SK-N-SH (cell line): ENCODE measurements at regions not wholly inside any gene's neighbourhood (a gene's known extent, or its start where the extent isn't known, plus 50 kb on each side); places are given as distances from the start of the nearest gene placed in this dataset.

Experiments used
- RFX5 ChIP-seq: IDR thresholded peaks from 2 replicates; pipeline ENCODE4 v1.6.1; 2012; ENCODE audit warnings: mild to moderate bottlenecking, improper control_type of control experiment, low read length
- TF ChIP-seq, protein P1 (sequence below): fragments of 200-600 bp; sonication (generic); IDR thresholded peaks from 2 replicates; pipeline ENCODE4 v1.6.1; 2017; ENCODE audit warnings: antibody characterized with exemption, mild to moderate bottlenecking, moderate library complexity
- TF ChIP-seq, protein P2 (sequence below): IDR thresholded peaks from 2 replicates; pipeline ENCODE4 v1.6.1; 2012; ENCODE audit warnings: mild to moderate bottlenecking, low read depth, low read length, moderate library complexity
- TF ChIP-seq, protein P3 (sequence below): IDR thresholded peaks from 2 replicates; pipeline ENCODE4; 2012

DNA sequence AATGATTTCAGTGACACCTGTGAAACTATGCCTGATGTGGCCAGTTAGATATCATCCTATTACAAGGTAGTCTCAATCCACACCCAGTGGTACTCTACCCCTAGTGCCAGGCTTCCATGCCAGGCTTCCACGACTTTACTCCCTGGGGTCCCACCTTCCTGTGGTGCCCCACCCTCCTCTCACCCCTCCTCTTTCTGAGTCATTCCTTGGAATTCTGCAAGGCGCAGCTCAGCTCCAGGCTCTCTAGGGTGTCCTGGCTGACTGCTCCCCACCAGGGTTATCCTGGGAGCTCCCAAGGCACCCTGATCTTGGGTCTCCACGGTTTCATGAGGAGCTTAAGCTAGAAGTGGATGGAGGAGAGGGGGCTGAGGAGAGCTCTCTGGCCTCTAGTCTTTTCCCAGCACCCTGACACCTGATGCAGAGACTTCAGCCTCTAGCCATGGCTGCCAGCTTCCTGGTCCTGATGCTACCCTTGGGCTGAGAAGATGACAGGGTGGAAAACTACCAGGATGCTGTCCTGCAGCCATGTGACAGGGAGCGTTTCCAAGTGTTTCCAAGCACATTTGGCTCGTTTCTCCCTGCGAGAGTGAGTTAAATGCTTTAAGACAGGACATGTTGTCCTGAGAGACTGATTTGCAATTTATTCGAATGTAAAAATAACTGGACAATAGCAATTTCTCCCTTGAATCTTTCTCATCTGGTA is 1461.2 kb downstream of the TBC1D22A start:
- TF ChIP-seq, protein P1, sequence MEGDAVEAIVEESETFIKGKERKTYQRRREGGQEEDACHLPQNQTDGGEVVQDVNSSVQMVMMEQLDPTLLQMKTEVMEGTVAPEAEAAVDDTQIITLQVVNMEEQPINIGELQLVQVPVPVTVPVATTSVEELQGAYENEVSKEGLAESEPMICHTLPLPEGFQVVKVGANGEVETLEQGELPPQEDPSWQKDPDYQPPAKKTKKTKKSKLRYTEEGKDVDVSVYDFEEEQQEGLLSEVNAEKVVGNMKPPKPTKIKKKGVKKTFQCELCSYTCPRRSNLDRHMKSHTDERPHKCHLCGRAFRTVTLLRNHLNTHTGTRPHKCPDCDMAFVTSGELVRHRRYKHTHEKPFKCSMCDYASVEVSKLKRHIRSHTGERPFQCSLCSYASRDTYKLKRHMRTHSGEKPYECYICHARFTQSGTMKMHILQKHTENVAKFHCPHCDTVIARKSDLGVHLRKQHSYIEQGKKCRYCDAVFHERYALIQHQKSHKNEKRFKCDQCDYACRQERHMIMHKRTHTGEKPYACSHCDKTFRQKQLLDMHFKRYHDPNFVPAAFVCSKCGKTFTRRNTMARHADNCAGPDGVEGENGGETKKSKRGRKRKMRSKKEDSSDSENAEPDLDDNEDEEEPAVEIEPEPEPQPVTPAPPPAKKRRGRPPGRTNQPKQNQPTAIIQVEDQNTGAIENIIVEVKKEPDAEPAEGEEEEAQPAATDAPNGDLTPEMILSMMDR: no peak
- TF ChIP-seq, protein P2, sequence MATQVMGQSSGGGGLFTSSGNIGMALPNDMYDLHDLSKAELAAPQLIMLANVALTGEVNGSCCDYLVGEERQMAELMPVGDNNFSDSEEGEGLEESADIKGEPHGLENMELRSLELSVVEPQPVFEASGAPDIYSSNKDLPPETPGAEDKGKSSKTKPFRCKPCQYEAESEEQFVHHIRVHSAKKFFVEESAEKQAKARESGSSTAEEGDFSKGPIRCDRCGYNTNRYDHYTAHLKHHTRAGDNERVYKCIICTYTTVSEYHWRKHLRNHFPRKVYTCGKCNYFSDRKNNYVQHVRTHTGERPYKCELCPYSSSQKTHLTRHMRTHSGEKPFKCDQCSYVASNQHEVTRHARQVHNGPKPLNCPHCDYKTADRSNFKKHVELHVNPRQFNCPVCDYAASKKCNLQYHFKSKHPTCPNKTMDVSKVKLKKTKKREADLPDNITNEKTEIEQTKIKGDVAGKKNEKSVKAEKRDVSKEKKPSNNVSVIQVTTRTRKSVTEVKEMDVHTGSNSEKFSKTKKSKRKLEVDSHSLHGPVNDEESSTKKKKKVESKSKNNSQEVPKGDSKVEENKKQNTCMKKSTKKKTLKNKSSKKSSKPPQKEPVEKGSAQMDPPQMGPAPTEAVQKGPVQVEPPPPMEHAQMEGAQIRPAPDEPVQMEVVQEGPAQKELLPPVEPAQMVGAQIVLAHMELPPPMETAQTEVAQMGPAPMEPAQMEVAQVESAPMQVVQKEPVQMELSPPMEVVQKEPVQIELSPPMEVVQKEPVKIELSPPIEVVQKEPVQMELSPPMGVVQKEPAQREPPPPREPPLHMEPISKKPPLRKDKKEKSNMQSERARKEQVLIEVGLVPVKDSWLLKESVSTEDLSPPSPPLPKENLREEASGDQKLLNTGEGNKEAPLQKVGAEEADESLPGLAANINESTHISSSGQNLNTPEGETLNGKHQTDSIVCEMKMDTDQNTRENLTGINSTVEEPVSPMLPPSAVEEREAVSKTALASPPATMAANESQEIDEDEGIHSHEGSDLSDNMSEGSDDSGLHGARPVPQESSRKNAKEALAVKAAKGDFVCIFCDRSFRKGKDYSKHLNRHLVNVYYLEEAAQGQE: no peak
- no peak for TF ChIP-seq RFX5
- TF ChIP-seq, protein P3, sequence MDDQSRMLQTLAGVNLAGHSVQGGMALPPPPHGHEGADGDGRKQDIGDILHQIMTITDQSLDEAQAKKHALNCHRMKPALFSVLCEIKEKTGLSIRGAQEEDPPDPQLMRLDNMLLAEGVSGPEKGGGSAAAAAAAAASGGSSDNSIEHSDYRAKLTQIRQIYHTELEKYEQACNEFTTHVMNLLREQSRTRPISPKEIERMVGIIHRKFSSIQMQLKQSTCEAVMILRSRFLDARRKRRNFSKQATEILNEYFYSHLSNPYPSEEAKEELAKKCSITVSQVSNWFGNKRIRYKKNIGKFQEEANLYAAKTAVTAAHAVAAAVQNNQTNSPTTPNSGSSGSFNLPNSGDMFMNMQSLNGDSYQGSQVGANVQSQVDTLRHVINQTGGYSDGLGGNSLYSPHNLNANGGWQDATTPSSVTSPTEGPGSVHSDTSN: no peak
